Ovary (tissue), 7 donors: ENCODE measurements at regions not wholly inside any gene's neighbourhood (a gene's known extent, or its start where the extent isn't known, plus 50 kb on each side); places are given as distances from the start of the nearest gene placed in this dataset. TPM values are rescaled to one million over a fixed set of nuclear protein-coding genes. Genes with fewer than 3 reads are reported as not detected.
A peak's percentile ranks its signal among the peaks of the same experiment; 100 is the strongest.

Experiments used
- DNase-seq, 5 donors: peaks; one replicate each; pipeline ENCODE4 v3.0.0-alpha.2; 2019 to 2020
- H3K27ac ChIP-seq, 2 donors: fragments of 200-600 bp; one replicate each; pipeline versions ENCODE4 v1.5.1 to v1.8.0; 2019 to 2022
- H3K27me3 ChIP-seq: fragments of 200-600 bp; one replicate; pipeline ENCODE4 v1.8.0; 2022
- H3K36me3 ChIP-seq: fragments of 200-600 bp; sonication (generic); one replicate; pipeline ENCODE4 v1.5.1; 2019
- H3K4me1 ChIP-seq: one replicate; pipeline ENCODE4 v1.8.1; 2013; ENCODE audit warnings: mild to moderate bottlenecking, moderate library complexity; ENCODE audit not compliant: insufficient read depth
- H3K4me3 ChIP-seq: fragments of 200-600 bp; sonication (generic); one replicate; pipeline ENCODE4 v1.5.1; 2017
- H3K9me3 ChIP-seq, 2 donors: fragments of 200-600 bp in 1 of 2; sonication (generic) in 1 of 2; one replicate each; pipeline versions ENCODE4 v1.5.1 to v1.8.1; 2013 to 2019; ENCODE audit warnings: mild to moderate bottlenecking in 1 of 2, moderate library complexity in 1 of 2
- CTCF ChIP-seq, 3 donors: fragments of 450-650 bp in 2 of 3; fragments of 200-600 bp in 1 of 3; IDR thresholded peaks; one replicate each; pipeline versions ENCODE4 v1.5.1 to v1.8.0; 2016 to 2022; ENCODE audit warnings: antibody characterized with exemption in 3 of 3, mild to moderate bottlenecking in 1 of 3
- EP300 ChIP-seq: sonication (generic); formaldehyde crosslinking; IDR thresholded peaks from one replicate; pipeline ENCODE4 v1.6.1; 2017; ENCODE audit warnings: antibody characterized with exemption
- POLR2A ChIP-seq: fragments of 450-650 bp; IDR thresholded peaks from one replicate; pipeline ENCODE4 v1.6.1; 2017; ENCODE audit warnings: antibody characterized with exemption, mild to moderate bottlenecking, moderate library complexity
- WGBS, 3 donors: extraction: QIAGEN DNeasy Blood & Tissue Kit in 1 of 3; methylation state at CpG; one replicate each; pipeline versions ENCODE4 v1.1.5 to v1.1.7; 2013 to 2017; 5-methylcytosine and 5-hydroxymethylcytosine counted together
- intact Hi-C, 4 donors: fragments of 100-400 bp; cut with DNase I; formaldehyde crosslinking; loops; one replicate each; pipeline versions ENCODE4 v1.11.0 to v1.15.1; 2022 to 2023
- small RNA-seq: library from RNA; depleted of rRNA; stranded (forward); fragments of <200 nt; gene quantifications from one replicate; pipeline ENCODE3, GENCODE V24; 2016
- donor health status: DM: no; HTN: no; CAD: no; lungs with moderate emphysema.
- donor health status: DM: no; HTN: no; CAD: no.
- donor health status: Bipolar disorder and iron deficiency.
- donor health status: DM: no; HTN: no; CAD: no.
- donor health status: DM: yes; HTN: yes; CAD: no.

GRCh38 chr1:39153684-39154083 lies 50.8 kb upstream of the MACF1 start:
- TF ChIP-seq POLR2A (no peak), CTCF (IDR thresholded peaks at IDR 0.05) (no peak), EP300 (no peak)
- H3K4me3 ChIP-seq, result no peak overlapping the region
- H3K27ac ChIP-seq, result no peak overlapping the region
- H3K36me3 ChIP-seq, result no peaks in the 10 kb centered on the region
- WGBS, 3 donors, result 77 to 91% (median 89%) methylated on average over 2 of the region's 2 CpGs
- H3K9me3 ChIP-seq, result no peaks in the 10 kb centered on the region
- H3K4me1 ChIP-seq, result peaks cover 16% of the 10 kb centered on the region
- DNase-seq, result no peak
- intact Hi-C loops, result no loop called here
- no peaks in the 10 kb centered on the region for H3K27me3 ChIP-seq

- peak in 2 of 5 donors; percentile 37 to 57 for DNase-seq
- H3K27ac ChIP-seq, result no peak overlapping the region
- H3K27me3 ChIP-seq, result no peaks in the 10 kb centered on the region
- H3K36me3 ChIP-seq, result no peaks in the 10 kb centered on the region
- intact Hi-C loops, result no loop called here
- H3K9me3 ChIP-seq, result no peaks in the 10 kb centered on the region
- H3K4me3 ChIP-seq, result no peak overlapping the region
- TF ChIP-seq EP300 (no peak), CTCF (IDR thresholded peaks at IDR 0.05) (no peak), POLR2A (no peak)
- peaks cover 24% of the 10 kb centered on the region for H3K4me1 ChIP-seq
- whole genome bisulfite sequencing, 3 donors, result 46 to 53% (median 50%) methylated on average over 6 of the region's 6 CpGs
Measured at GRCh38 chr1:39154553-39155421, 49.7 kb upstream of the MACF1 start.

Small RNA genes in the stretch of these regions (small RNA-seq; reads per million reads assigned to genes)
- not detected for gene RNA5SP44
- not detected for gene RNU6-608P
